GM19463 (cell line): ENCODE measurements at regions not wholly inside any gene's neighbourhood (a gene's known extent, or its start where the extent isn't known, plus 50 kb on each side); places are given as distances from the start of the nearest gene placed in this dataset.
A peak's percentile ranks its signal among the peaks of the same experiment; 100 is the strongest.

Experiments
- ATAC-seq: cut with Tn5 transposase; IDR thresholded peaks from one replicate; pipeline ENCODE4 v1.9.1; 2021; ENCODE audit warnings: mild to moderate bottlenecking, moderate library complexity; ENCODE audit not compliant: unreplicated experiment

GRCh38 chr7:109259151-109259550 lies 689.5 kb downstream of the DNAJB9 start:
- ATAC-seq, result peak; percentile 50

GRCh38 chr7:109261781-109262180 lies 692.1 kb downstream of the DNAJB9 start:
- ATAC-seq, result no peak

- ATAC-seq, result no peak
Measured at GRCh38 chr7:109266610-109267009, 696.9 kb downstream of the DNAJB9 start.

GRCh38 chr7:109276348-109276747 lies 706.7 kb downstream of the DNAJB9 start:
- ATAC-seq, result no peak

- ATAC-seq, result no peak
Measured at GRCh38 chr7:109282726-109283125, 713.1 kb downstream of the DNAJB9 start.

- ATAC-seq, result no peak
Measured at GRCh38 chr7:109284943-109285342, 715.3 kb downstream of the DNAJB9 start.

- no peak for ATAC-seq
Measured at GRCh38 chr7:109295158-109295557, 725.5 kb downstream of the DNAJB9 start.

GRCh38 chr7:109308816-109309215 lies 739.1 kb downstream of the DNAJB9 start:
- no peak for ATAC-seq

- ATAC-seq, result no peak
Measured at GRCh38 chr7:109309790-109310189, 740.1 kb downstream of the DNAJB9 start.

GRCh38 chr7:109318136-109318535 lies 748.5 kb downstream of the DNAJB9 start:
- no peak for ATAC-seq

- no peak for ATAC-seq
Measured at GRCh38 chr7:109322833-109323232, 753.2 kb downstream of the DNAJB9 start.

- no peak for ATAC-seq
Measured at GRCh38 chr7:109331423-109331822, 761.7 kb downstream of the DNAJB9 start.

GRCh38 chr7:109335951-109336350 lies 766.3 kb downstream of the DNAJB9 start:
- no peak for ATAC-seq

- ATAC-seq, result no peak
Measured at GRCh38 chr7:109336531-109336930, 766.9 kb downstream of the DNAJB9 start.

- no peak for ATAC-seq
Measured at GRCh38 chr7:109343678-109344077, 774.0 kb downstream of the DNAJB9 start.

- no peak for ATAC-seq
Measured at GRCh38 chr7:109351493-109351892, 781.8 kb downstream of the DNAJB9 start.

- ATAC-seq, result no peak
Measured at GRCh38 chr7:109354000-109354399, 784.3 kb downstream of the DNAJB9 start.

GRCh38 chr7:109354552-109354951 lies 784.9 kb downstream of the DNAJB9 start:
- no peak for ATAC-seq

GRCh38 chr7:109375823-109376222 lies 806.1 kb downstream of the DNAJB9 start:
- no peak for ATAC-seq

- ATAC-seq, result no peak
Measured at GRCh38 chr7:109376576-109376975, 806.9 kb downstream of the DNAJB9 start.

- no peak for ATAC-seq
Measured at GRCh38 chr7:109377076-109377884, 807.6 kb downstream of the DNAJB9 start.

GRCh38 chr7:109386959-109387358 lies 817.3 kb downstream of the DNAJB9 start:
- no peak for ATAC-seq

GRCh38 chr7:109387530-109387929 lies 817.9 kb downstream of the DNAJB9 start:
- no peak for ATAC-seq
